H9 (cell line): ENCODE measurements at regions not wholly inside any gene's neighbourhood (a gene's known extent, or its start where the extent isn't known, plus 50 kb on each side); places are given as distances from the start of the nearest gene placed in this dataset.

Source experiments
- DNase-seq: peaks from one replicate; pipeline ENCODE4 v3.0.0-alpha.2; 2017
- H2AFZ ChIP-seq: one replicate; pipeline ENCODE4 v1.6.1; 2013; ENCODE audit warnings: mild to moderate bottlenecking, low read length, control low read depth, moderate library complexity
- H2AK5ac ChIP-seq: 2 replicates; pipeline ENCODE4 v1.6.1; 2013; ENCODE audit warnings: low read length, control low read depth, mixed read lengths; ENCODE audit not compliant: insufficient read length
- H2BK120ac ChIP-seq: one replicate; pipeline ENCODE4 v1.6.1; 2013; ENCODE audit warnings: low read depth, mild to moderate bottlenecking, low read length, control low read depth, inconsistent platforms; ENCODE audit not compliant: poor library complexity, severe bottlenecking
- H2BK12ac ChIP-seq: 2 replicates; pipeline ENCODE4 v1.6.1; 2013; ENCODE audit warnings: low read length, control low read depth, mixed read lengths, low read depth; ENCODE audit not compliant: insufficient read length
- H2BK15ac ChIP-seq: 2 replicates; pipeline ENCODE4 v1.6.1; 2013; ENCODE audit warnings: low read depth, low read length, control low read depth
- H2BK20ac ChIP-seq: one replicate; pipeline ENCODE4 v1.6.1; 2013; ENCODE audit warnings: low read depth, mild to moderate bottlenecking, low read length, control low read depth, inconsistent platforms; ENCODE audit not compliant: poor library complexity, severe bottlenecking
- H2BK5ac ChIP-seq: 2 replicates; pipeline ENCODE4 v1.6.1; 2013; ENCODE audit warnings: low read length, control low read depth, mixed read lengths; ENCODE audit not compliant: insufficient read length
- H3K14ac ChIP-seq: 2 replicates; pipeline ENCODE4 v1.6.1; 2013; ENCODE audit warnings: low read length, control low read depth; ENCODE audit not compliant: insufficient read depth
- H3K18ac ChIP-seq: 2 replicates; pipeline ENCODE4 v1.6.1; 2013; ENCODE audit warnings: low read depth, mild to moderate bottlenecking, mixed read lengths, low read length, control low read depth; ENCODE audit not compliant: insufficient read length
- H3K23ac ChIP-seq: 2 replicates; pipeline ENCODE4 v1.6.1; 2013; ENCODE audit warnings: low read length, control low read depth, mixed read lengths, low read depth; ENCODE audit not compliant: insufficient read length
- H3K23me2 ChIP-seq: 2 replicates; pipeline ENCODE4 v1.6.1; 2013; ENCODE audit warnings: low read depth, mild to moderate bottlenecking, mixed read lengths, low read length, control low read depth; ENCODE audit not compliant: insufficient read length, poor library complexity, severe bottlenecking
- H3K27ac ChIP-seq: 2 replicates; pipeline ENCODE4 v1.5.1; 2013; ENCODE audit warnings: low read length, control low read depth, mixed read lengths, low read depth; ENCODE audit not compliant: insufficient read length
- H3K27me3 ChIP-seq: 2 replicates; pipeline ENCODE4 v1.6.1; 2013; ENCODE audit warnings: low read length, control low read depth, inconsistent platforms; ENCODE audit not compliant: insufficient read depth
- H3K4ac ChIP-seq: 2 replicates; pipeline ENCODE4 v1.6.1; 2013; ENCODE audit warnings: low read depth, mild to moderate bottlenecking, control low read depth, inconsistent platforms, low read length, moderate library complexity
- H3K4me1 ChIP-seq: 2 replicates; pipeline ENCODE4 v1.6.1; 2013; ENCODE audit warnings: low read length, control low read depth, inconsistent platforms; ENCODE audit not compliant: insufficient read depth
- H3K4me2 ChIP-seq: 2 replicates; pipeline ENCODE4 v1.6.1; 2013; ENCODE audit warnings: low read length, control low read depth, mixed read lengths; ENCODE audit not compliant: insufficient read length, insufficient read depth
- H3K56ac ChIP-seq: 2 replicates; pipeline ENCODE4 v1.6.1; 2013; ENCODE audit warnings: low read depth, mild to moderate bottlenecking, mixed read lengths, low read length, control low read depth; ENCODE audit not compliant: insufficient read length
- H3K79me1 ChIP-seq: 2 replicates; pipeline ENCODE4 v1.6.1; 2013; ENCODE audit warnings: low read depth, mild to moderate bottlenecking, moderate library complexity, low read length, control low read depth, inconsistent platforms; ENCODE audit not compliant: insufficient read depth, poor library complexity, severe bottlenecking
- H3K79me2 ChIP-seq: 2 replicates; pipeline ENCODE4 v1.6.1; 2013; ENCODE audit warnings: low read length, control low read depth, inconsistent platforms; ENCODE audit not compliant: insufficient read depth
- H3K9ac ChIP-seq: 2 replicates; pipeline ENCODE4 v1.6.1; 2013; ENCODE audit warnings: low read length, control low read depth, mixed read lengths; ENCODE audit not compliant: insufficient read length; ENCODE audit errors: extremely low read depth
- H3K9me3 ChIP-seq: one replicate; pipeline ENCODE4 v1.6.1; 2013; ENCODE audit warnings: low read depth, low read length, inconsistent platforms; ENCODE audit not compliant: control insufficient read depth
- H3T11ph ChIP-seq: one replicate; pipeline ENCODE4 v1.6.1; 2013; ENCODE audit warnings: mild to moderate bottlenecking, low read length, control low read depth, inconsistent platforms
- H4K20me1 ChIP-seq: one replicate; pipeline ENCODE4 v1.6.1; 2013; ENCODE audit not compliant: control insufficient read depth, insufficient read length, insufficient read depth
- H4K5ac ChIP-seq: 2 replicates; pipeline ENCODE4 v1.6.1; 2013; ENCODE audit warnings: low read depth, mild to moderate bottlenecking, mixed read lengths, low read length, control low read depth; ENCODE audit not compliant: insufficient read length
- H4K8ac ChIP-seq: replicated peaks from 2 replicates; pipeline ENCODE4 v1.6.1; 2013; ENCODE audit warnings: low read length, control low read depth, mixed read lengths, low read depth; ENCODE audit not compliant: insufficient read length
- H4K91ac ChIP-seq: 2 replicates; pipeline ENCODE4 v1.6.1; 2013; ENCODE audit warnings: low read depth, mild to moderate bottlenecking, moderate library complexity, mixed read lengths, low read length, control low read depth; ENCODE audit not compliant: insufficient read length
- H3K27ac Mint-ChIP-seq, 3 experiments: 2 replicates in 2 of 3; 3 replicates in 1 of 3; pipeline ENCODE4 v1.8.0; 2020 to 2021; ENCODE audit warnings: mixed read lengths in 3 of 3, mild to moderate bottlenecking in 1 of 3, moderate library complexity in 1 of 3
- H3K27me3 Mint-ChIP-seq: 2 replicates; pipeline ENCODE4 v1.8.0; 2021; ENCODE audit warnings: low read depth, mild to moderate bottlenecking, moderate library complexity, mixed read lengths
- H3K36me3 Mint-ChIP-seq, 3 experiments: 2 replicates in 2 of 3; 3 replicates in 1 of 3; pipeline ENCODE4 v1.8.0; 2020 to 2021; ENCODE audit warnings: low read depth in 3 of 3, mixed read lengths in 3 of 3; ENCODE audit not compliant: insufficient read depth in 1 of 3
- H3K4me1 Mint-ChIP-seq, 2 experiments: 2 replicates each; pipeline ENCODE4 v1.8.0; 2020; ENCODE audit warnings: mixed read lengths in 2 of 2
- H3K4me3 Mint-ChIP-seq, 2 experiments: 2 replicates in 1 of 2; 3 replicates in 1 of 2; pipeline ENCODE4 v1.8.0; 2020 to 2021; ENCODE audit warnings: mild to moderate bottlenecking in 2 of 2, mixed read lengths in 2 of 2, moderate library complexity in 1 of 2
- H3K9me3 Mint-ChIP-seq, 2 experiments: 2 replicates in 1 of 2; 3 replicates in 1 of 2; pipeline ENCODE4 v1.8.0; 2020; ENCODE audit warnings: mild to moderate bottlenecking in 2 of 2, mixed read lengths in 2 of 2, moderate library complexity in 1 of 2
- WGBS: extraction: QIAGEN DNeasy Blood & Tissue Kit; methylation state at CpG from one replicate; pipeline ENCODE4 v1.1.7; 2013; ENCODE audit warnings: missing lambda C conversion rate, low lambda C conversion rate, mixed read lengths; ENCODE audit not compliant: insufficient read length; ENCODE audit errors: extremely low coverage; 5-methylcytosine and 5-hydroxymethylcytosine counted together
- TF ChIP-seq, protein P1 (sequence below): fragments of 200-600 bp; sonication (generic); conservative IDR thresholded peaks from 3 replicates; pipeline ENCODE4 v1.8.0; 2021; ENCODE audit warnings: antibody characterized with exemption, mild to moderate bottlenecking

DNA sequence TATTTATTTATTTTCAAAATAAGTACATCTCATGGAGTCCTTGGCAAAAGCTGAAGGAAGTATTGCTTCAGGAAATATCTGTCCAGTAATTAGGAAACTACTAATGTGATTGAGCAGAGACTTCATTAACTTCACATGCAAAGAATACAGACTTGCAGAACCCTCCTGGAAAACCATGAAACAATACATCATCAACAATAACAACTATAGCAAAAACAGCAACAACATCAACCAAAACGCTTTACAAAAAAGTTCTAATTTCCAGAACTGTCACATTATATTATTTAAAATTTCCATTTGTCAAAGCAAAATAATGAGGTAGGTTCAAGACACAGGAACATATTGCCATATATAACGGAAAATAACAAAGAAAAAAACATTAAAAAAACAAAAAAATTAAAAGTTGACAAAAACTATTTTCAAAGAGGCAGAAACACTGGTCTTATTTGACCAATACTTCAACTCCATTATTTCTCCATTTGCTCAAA is 79.8 kb upstream of the TOP3B start:
- H3K56ac ChIP-seq, result no peak overlapping the region
- H3K14ac ChIP-seq, result no peak overlapping the region
- no peak overlapping the region for H2AFZ ChIP-seq
- TF ChIP-seq, protein P1, sequence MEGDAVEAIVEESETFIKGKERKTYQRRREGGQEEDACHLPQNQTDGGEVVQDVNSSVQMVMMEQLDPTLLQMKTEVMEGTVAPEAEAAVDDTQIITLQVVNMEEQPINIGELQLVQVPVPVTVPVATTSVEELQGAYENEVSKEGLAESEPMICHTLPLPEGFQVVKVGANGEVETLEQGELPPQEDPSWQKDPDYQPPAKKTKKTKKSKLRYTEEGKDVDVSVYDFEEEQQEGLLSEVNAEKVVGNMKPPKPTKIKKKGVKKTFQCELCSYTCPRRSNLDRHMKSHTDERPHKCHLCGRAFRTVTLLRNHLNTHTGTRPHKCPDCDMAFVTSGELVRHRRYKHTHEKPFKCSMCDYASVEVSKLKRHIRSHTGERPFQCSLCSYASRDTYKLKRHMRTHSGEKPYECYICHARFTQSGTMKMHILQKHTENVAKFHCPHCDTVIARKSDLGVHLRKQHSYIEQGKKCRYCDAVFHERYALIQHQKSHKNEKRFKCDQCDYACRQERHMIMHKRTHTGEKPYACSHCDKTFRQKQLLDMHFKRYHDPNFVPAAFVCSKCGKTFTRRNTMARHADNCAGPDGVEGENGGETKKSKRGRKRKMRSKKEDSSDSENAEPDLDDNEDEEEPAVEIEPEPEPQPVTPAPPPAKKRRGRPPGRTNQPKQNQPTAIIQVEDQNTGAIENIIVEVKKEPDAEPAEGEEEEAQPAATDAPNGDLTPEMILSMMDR, result no peak
- H4K20me1 ChIP-seq, result no peaks in the 10 kb centered on the region
- H3K9me3 ChIP-seq, result no peaks in the 10 kb centered on the region
- no peak overlapping the region for H3K9ac ChIP-seq
- H3K27me3 ChIP-seq, result peaks cover 58% of the 10 kb centered on the region
- no peaks in the 10 kb centered on the region for H3K79me1 ChIP-seq
- Mint-ChIP-seq H3K27ac (no peak overlapping the region), H3K9me3 (peaks cover 0 to 4% of the 10 kb centered on the region in 2 experiments; a peak in 3 of 5 replicates), H3K4me3 (no peak overlapping the region), H3K36me3 (no peaks in the 10 kb centered on the region), H3K27me3 (peaks cover 99% of the 10 kb centered on the region), H3K4me1 (peaks cover 2 to 17% of the 10 kb centered on the region in 2 experiments)
- H3K18ac ChIP-seq, result no peak overlapping the region
- no peak overlapping the region for H2BK20ac ChIP-seq
- no peaks in the 10 kb centered on the region for H3K4me1 ChIP-seq
- H2AK5ac ChIP-seq, result no peak overlapping the region
- H3K23ac ChIP-seq, result no peak overlapping the region
- H4K91ac ChIP-seq, result no peak overlapping the region
- H4K8ac ChIP-seq, result no peak overlapping the region
- H3K4me2 ChIP-seq, result no peak overlapping the region
- H3K79me2 ChIP-seq, result no peaks in the 10 kb centered on the region
- no peak overlapping the region for H2BK120ac ChIP-seq
- H2BK12ac ChIP-seq, result no peak overlapping the region
- WGBS, result no CpG with 5 or more reads among the region's 2 CpGs
- H2BK15ac ChIP-seq, result no peak overlapping the region
- H3K27ac ChIP-seq, result no peak overlapping the region
- H4K5ac ChIP-seq, result no peak overlapping the region
- no peak overlapping the region for H2BK5ac ChIP-seq
- no peak for DNase-seq
- no peak overlapping the region for H3K4ac ChIP-seq
- peaks cover 4% of the 10 kb centered on the region for H3K23me2 ChIP-seq
- no peak overlapping the region for H3T11ph ChIP-seq
